Esophagus muscularis mucosa (tissue), 4 donors: ENCODE measurements at regions not wholly inside any gene's neighbourhood (a gene's known extent, or its start where the extent isn't known, plus 50 kb on each side); places are given as distances from the start of the nearest gene placed in this dataset.

ENCODE experiments used
- DNase-seq: peaks from one replicate; pipeline ENCODE4 v3.0.0-alpha.2; 2017; ENCODE audit errors: extremely low spot score
- H3K27ac ChIP-seq, 4 donors: fragments of 200-600 bp; sonication (generic); replicated peaks in 1 of 4; 1 replicate in 3 of 4; 2 replicates in 1 of 4; pipeline ENCODE4 v1.5.1; 2016 to 2019; ENCODE audit warnings: mild to moderate bottlenecking in 1 of 4
- H3K27me3 ChIP-seq, 4 donors: fragments of 200-600 bp; sonication (generic); one replicate each; pipeline versions ENCODE4 v1.5.1 to v1.6.0; 2016 to 2019
- H3K36me3 ChIP-seq, 4 donors: fragments of 200-600 bp; sonication (generic); one replicate each; pipeline ENCODE4 v1.5.1; 2016 to 2019
- H3K4me1 ChIP-seq, 4 donors: fragments of 200-600 bp; sonication (generic); one replicate each; pipeline ENCODE4 v1.5.1; 2016 to 2019
- H3K4me3 ChIP-seq, 4 donors: fragments of 200-600 bp; sonication (generic); 1 replicate in 2 of 4; 2 replicates in 2 of 4; pipeline ENCODE4 v1.5.1; 2016 to 2019; ENCODE audit warnings: mild to moderate bottlenecking in 4 of 4, moderate library complexity in 1 of 4
- H3K9me3 ChIP-seq, 4 donors: fragments of 200-600 bp; sonication (generic); 1 replicate in 3 of 4; 2 replicates in 1 of 4; pipeline ENCODE4 v1.5.1; 2016 to 2019
- EP300 ChIP-seq: sonication (generic); formaldehyde crosslinking; IDR thresholded peaks from one replicate; pipeline ENCODE4 v1.6.1; 2017; ENCODE audit warnings: antibody characterized with exemption
- POLR2A ChIP-seq: fragments of 450-650 bp; IDR thresholded peaks from one replicate; pipeline ENCODE4 v1.6.1; 2017; ENCODE audit warnings: antibody characterized with exemption, moderate library complexity, mild to moderate bottlenecking, low read depth
- POLR2AphosphoS5 ChIP-seq, 2 donors: sonication (generic); formaldehyde crosslinking; IDR thresholded peaks; one replicate each; pipeline ENCODE4 v1.6.1; 2017; ENCODE audit warnings: antibody characterized with exemption in 2 of 2
- WGBS: methylation state at CpG from one replicate; pipeline ENCODE4 v1.1.5; 2018; 5-methylcytosine and 5-hydroxymethylcytosine counted together
- intact Hi-C: fragments of 100-400 bp; cut with DNase I; formaldehyde crosslinking; loops from one replicate; pipeline ENCODE4 v1.15.1; 2023
- TF ChIP-seq, protein P1 (sequence below), 3 experiments: fragments of 200-600 bp in 2 of 3; fragments of 450-650 bp in 1 of 3; sonication (generic) in 2 of 3; IDR thresholded peaks; one replicate each; pipeline ENCODE4 v1.5.1; 2017 to 2019; ENCODE audit warnings: antibody characterized with exemption in 3 of 3, mild to moderate bottlenecking in 2 of 3, moderate library complexity in 1 of 3

DNA sequence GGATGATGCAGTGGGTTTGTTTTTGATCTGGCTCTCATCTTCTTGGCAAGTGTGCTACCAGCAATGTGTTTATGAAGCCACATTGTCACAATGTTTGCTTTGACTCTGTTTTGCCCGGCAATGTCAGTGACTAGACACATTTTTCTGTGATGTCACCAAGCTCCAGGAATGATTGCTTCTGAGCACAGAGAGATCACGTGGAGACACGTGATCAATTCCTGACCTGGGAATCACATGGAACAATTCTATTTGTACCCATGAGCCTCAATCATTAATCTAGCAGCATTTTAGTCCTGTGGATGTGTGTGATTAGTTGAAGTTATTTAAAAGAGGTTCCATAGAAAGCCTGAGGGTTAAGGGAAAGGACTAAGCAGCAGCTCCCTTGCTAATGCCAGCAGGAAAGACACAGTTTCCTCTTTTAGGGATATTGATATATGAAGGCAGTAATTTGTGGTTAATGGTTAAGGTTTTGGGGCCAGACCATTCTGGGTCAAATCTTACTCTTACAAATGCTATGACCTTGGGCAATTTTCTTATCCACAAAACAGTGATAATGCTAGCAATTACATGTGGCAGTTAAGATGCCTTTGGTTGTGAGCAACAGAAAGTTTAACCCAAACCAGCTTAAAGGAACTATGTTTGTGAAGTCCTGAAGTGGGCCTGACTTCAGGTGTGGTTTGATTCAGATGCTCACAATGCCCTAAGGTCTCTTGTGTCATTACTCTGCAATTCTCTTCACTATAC is 59.0 kb downstream of the FASLG start:
- Histone ChIP-seq H3K36me3 (no peaks in the 10 kb centered on the region), H3K4me1 (peaks cover 0 to 8% (median 2%) of the 10 kb centered on the region in 4 donors), H3K27ac (no peak overlapping the region), H3K4me3 (no peak overlapping the region), H3K9me3 (no peaks in the 10 kb centered on the region), H3K27me3 (no peaks in the 10 kb centered on the region)
- no peak for TF ChIP-seq POLR2A
- no peak for TF ChIP-seq POLR2AphosphoS5 (IDR thresholded peaks at IDR 0.05)
- TF ChIP-seq, protein P1, sequence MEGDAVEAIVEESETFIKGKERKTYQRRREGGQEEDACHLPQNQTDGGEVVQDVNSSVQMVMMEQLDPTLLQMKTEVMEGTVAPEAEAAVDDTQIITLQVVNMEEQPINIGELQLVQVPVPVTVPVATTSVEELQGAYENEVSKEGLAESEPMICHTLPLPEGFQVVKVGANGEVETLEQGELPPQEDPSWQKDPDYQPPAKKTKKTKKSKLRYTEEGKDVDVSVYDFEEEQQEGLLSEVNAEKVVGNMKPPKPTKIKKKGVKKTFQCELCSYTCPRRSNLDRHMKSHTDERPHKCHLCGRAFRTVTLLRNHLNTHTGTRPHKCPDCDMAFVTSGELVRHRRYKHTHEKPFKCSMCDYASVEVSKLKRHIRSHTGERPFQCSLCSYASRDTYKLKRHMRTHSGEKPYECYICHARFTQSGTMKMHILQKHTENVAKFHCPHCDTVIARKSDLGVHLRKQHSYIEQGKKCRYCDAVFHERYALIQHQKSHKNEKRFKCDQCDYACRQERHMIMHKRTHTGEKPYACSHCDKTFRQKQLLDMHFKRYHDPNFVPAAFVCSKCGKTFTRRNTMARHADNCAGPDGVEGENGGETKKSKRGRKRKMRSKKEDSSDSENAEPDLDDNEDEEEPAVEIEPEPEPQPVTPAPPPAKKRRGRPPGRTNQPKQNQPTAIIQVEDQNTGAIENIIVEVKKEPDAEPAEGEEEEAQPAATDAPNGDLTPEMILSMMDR (IDR thresholded peaks at IDR 0.05), result no peak
- no peak for DNase-seq
- 68% methylated on average over 3 of the region's 3 CpGs for WGBS
- intact Hi-C loops, result no loop called here

GRCh38 chr1:172719066-172719627 is 60.2 kb downstream of the FASLG start:
- WGBS, result 33% methylated on average over 6 of the region's 6 CpGs
- H3K36me3 ChIP-seq, result no peaks in the 10 kb centered on the region
- no peaks in the 10 kb centered on the region for H3K9me3 ChIP-seq
- peaks cover 0 to 8% (median 2%) of the 10 kb centered on the region in 4 donors for H3K4me1 ChIP-seq
- H3K27ac ChIP-seq, result no peak overlapping the region
- H3K4me3 ChIP-seq, result no peak overlapping the region
- no peak for TF ChIP-seq POLR2AphosphoS5 (IDR thresholded peaks at IDR 0.05)
- no peak for TF ChIP-seq POLR2A
- TF ChIP-seq EP300, result no peak
- TF ChIP-seq, protein P1 (IDR thresholded peaks at IDR 0.05), result no peak
- H3K27me3 ChIP-seq, result no peaks in the 10 kb centered on the region
- DNase-seq, result no peak
- intact Hi-C loops, result no loop called here

- Histone ChIP-seq H3K4me1 (peaks cover 0 to 8% (median 2%) of the 10 kb centered on the region in 4 donors), H3K4me3 (no peak overlapping the region), H3K36me3 (no peaks in the 10 kb centered on the region), H3K27ac (no peak overlapping the region), H3K27me3 (no peaks in the 10 kb centered on the region), H3K9me3 (no peaks in the 10 kb centered on the region)
- intact Hi-C loops, result no loop called here
- TF ChIP-seq POLR2A, result no peak
- TF ChIP-seq, protein P1 (IDR thresholded peaks at IDR 0.05), result peak; percentile 37 to 71 (median 38)
- 27% methylated on average over 3 of the region's 3 CpGs for WGBS
- DNase-seq, result no peak
These were observed 60.8 kb downstream of the FASLG start for GRCh38 chr1:172719694-172720138.

DNA sequence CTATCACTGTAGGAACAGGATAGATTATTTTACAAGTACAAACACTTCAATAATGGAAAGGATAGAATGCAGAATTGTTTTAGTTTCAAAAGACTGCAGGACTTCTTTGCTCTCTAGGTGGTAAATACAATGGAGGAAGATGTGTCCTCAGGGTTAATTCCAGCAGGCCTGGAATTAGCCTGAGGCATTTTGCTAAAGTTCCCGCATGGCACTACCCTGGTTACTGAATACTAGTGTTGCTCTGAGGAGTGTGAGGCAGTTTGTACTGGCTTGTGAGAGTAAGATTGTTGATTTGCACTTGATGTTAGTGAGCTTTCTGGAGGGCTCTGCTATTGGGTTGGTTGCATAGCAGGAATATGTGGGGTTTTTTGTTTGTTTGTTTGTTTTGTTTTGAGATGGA is 61.4 kb downstream of the FASLG start:
- no peak overlapping the region for H3K27ac ChIP-seq
- TF ChIP-seq, protein P1 (IDR thresholded peaks at IDR 0.05), result no peak
- TF ChIP-seq POLR2AphosphoS5 (IDR thresholded peaks at IDR 0.05), result no peak
- no peak for TF ChIP-seq POLR2A
- TF ChIP-seq EP300, result no peak
- H3K4me3 ChIP-seq, result no peak overlapping the region
- H3K9me3 ChIP-seq, result no peaks in the 10 kb centered on the region
- no peaks in the 10 kb centered on the region for H3K36me3 ChIP-seq
- 89% methylated on average over 1 of the region's 1 CpG for WGBS
- no peak for DNase-seq
- H3K27me3 ChIP-seq, result no peaks in the 10 kb centered on the region
- intact Hi-C loops, result no loop called here
- peaks cover 0 to 8% (median 2%) of the 10 kb centered on the region in 4 donors for H3K4me1 ChIP-seq

- H3K9me3 ChIP-seq, result no peaks in the 10 kb centered on the region
These were observed 64.3 kb downstream of the FASLG start for GRCh38 chr1:172723251-172723650.

More at GRCh38 chr1:172723251-172723650, 64.3 kb downstream of the FASLG start:
- Histone ChIP-seq H3K27ac (no peak overlapping the region), H3K27me3 (no peaks in the 10 kb centered on the region), H3K4me1 (peaks cover 0 to 8% (median 2%) of the 10 kb centered on the region in 4 donors), H3K4me3 (no peak overlapping the region), H3K36me3 (no peaks in the 10 kb centered on the region)
- WGBS, result 47% methylated on average over 1 of the region's 1 CpG
- DNase-seq, result no peak
- TF ChIP-seq POLR2AphosphoS5 (IDR thresholded peaks at IDR 0.05) (no peak), EP300 (no peak), POLR2A (no peak)
- TF ChIP-seq, protein P1 (IDR thresholded peaks at IDR 0.05), result no peak
- intact Hi-C loops, result no loop called here
